ENCODE measurements at regions not wholly inside any gene's neighbourhood (a gene's known extent, or its start where the extent isn't known, plus 50 kb on each side); places are given as distances from the start of the nearest gene placed in this dataset.
A peak's percentile ranks its signal among the peaks of the same experiment; 100 is the strongest.

DNA sequence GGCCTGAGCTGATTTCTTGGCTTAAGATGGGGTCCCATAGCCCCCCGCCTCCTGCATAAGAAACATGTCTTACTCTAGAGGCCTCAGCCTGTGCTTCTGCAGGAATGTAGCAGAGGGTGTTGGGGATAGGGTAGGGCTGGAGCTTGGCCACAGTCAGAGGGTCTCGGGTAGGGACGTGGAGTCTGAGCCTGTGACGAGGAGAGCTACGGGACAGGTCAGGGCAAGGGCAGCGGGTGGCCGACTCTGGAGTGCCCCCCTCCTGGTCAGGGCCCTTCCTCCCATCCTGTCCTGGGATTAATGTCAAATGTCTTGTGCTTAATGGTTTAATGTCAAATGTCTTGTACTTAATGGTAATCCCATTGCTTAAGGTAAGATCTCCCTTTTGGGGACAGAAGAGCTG, 130.4 kb downstream of the GLI2 start:
- no peak for DNase-seq (ENCODE audit: low spot score)

- no peak for DNase-seq (ENCODE audit: low spot score)
These were observed 130.9 kb downstream of the GLI2 start for GRCh38 chr2:120866483-120867140.

- DNase-seq (ENCODE audit: low spot score) = peak; percentile 75
These were observed 131.9 kb downstream of the GLI2 start for GRCh38 chr2:120867290-120868241.

DNA sequence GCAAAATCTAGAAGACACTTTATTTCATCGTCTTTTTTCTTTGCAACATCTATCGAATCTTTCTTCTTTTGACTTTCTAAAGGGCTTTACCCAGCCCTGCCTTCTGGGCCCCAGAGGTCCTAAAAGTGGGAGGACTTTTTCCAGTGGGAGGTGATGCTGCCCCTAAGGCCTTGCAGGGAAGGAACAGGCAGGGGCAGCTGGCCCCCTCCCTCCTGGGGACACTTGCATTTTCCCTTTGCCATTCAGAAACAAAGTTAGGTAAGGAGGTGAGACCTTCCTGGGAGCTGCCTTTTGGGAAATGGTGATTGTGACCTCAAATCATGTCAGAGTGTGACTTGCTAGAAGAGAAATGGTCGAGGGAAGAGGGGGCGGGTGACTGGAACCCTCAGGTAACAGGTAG, 132.7 kb downstream of the GLI2 start:
- no peak for DNase-seq (ENCODE audit: low spot score)

GRCh38 chr2:120869036-120869729, 133.5 kb downstream of the GLI2 start:
- no peak for DNase-seq (ENCODE audit: low spot score)

- no peak for DNase-seq (ENCODE audit: low spot score)
These were observed 134.2 kb downstream of the GLI2 start for GRCh38 chr2:120869730-120870466.

DNA sequence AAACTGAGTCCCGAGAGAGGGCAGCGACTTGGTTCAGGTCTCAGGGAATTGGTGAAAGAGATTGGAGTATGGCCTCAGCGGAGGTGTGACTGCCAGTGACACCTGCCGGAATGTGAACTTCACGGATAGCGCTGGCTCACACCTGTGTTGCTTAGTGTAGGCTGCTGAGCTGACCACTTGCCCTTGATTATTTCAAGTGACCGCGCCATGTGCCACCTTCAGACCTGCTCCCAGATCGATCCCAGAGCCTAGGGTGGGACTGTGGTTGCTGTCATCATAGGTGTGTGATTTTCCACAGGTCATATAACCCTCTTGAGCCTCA, 134.8 kb downstream of the GLI2 start:
- no peak for DNase-seq (ENCODE audit: low spot score)

DNA sequence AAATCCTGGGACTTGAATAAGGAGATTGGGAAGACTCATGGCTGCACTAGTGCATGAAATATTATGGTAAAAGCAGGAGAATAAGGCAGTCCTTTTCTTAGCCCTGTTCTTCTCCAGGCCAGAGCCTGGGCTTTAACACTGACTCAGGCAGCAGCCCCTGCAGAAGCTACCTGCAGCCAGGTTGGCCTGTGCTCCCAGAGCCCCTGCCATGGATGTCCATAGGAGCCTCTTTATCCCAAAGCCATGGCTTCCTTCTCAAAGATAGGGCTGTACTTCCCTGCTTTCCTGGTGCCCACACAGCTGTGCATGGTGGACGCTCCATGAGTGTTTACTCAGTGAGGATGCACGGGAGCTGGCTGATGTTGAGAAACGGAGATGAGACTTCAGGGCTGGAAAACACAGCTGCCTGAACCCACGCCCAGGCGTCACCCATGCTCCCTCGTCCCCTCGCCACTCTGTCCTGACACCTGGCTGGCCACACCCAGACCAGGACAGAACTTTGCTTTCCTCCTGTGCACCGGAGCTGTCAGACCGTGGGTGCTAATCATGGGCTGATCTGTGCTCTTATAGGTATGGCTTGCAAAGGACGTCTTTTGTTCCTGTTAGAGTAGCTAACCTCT, 135.5 kb downstream of the GLI2 start:
- DNase-seq (ENCODE audit: low spot score) = no peak

DNA sequence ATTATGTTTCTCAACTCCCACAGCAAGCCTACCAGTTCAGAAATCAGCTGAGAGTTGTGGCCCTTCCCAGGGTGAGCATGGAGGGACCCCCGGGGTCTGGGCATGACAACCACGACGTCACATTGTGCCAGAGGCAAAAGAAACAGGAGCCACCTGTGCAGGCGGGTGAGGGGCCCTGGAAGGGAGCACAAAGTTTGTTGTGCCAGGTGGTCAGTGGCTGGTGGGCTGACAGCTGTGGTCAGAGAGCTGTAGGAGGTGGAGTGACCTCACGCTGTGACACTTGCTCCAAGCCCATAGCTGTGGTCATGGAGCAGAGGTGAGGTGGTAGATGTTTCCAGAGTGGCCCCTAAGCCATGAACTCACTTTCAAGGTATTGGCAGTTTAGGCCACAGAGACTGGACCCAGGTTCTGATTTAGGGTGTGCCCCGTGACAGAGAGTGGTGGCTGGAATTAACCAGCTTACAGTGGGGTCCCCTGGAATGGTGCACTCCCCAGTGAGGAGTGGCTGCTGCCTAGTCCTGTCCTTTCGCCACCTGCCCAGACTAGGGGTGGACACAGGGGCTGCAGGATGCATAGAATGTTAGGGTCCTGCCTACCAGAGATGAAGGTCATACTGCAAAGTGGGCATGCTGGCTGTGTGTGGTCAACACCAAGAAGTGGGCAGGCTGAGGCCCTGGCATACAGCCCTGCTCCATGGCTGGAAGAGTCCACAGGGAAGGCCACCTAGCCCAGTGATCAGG, 136.4 kb downstream of the GLI2 start:
- DNase-seq (ENCODE audit: low spot score) = no peak

DNA sequence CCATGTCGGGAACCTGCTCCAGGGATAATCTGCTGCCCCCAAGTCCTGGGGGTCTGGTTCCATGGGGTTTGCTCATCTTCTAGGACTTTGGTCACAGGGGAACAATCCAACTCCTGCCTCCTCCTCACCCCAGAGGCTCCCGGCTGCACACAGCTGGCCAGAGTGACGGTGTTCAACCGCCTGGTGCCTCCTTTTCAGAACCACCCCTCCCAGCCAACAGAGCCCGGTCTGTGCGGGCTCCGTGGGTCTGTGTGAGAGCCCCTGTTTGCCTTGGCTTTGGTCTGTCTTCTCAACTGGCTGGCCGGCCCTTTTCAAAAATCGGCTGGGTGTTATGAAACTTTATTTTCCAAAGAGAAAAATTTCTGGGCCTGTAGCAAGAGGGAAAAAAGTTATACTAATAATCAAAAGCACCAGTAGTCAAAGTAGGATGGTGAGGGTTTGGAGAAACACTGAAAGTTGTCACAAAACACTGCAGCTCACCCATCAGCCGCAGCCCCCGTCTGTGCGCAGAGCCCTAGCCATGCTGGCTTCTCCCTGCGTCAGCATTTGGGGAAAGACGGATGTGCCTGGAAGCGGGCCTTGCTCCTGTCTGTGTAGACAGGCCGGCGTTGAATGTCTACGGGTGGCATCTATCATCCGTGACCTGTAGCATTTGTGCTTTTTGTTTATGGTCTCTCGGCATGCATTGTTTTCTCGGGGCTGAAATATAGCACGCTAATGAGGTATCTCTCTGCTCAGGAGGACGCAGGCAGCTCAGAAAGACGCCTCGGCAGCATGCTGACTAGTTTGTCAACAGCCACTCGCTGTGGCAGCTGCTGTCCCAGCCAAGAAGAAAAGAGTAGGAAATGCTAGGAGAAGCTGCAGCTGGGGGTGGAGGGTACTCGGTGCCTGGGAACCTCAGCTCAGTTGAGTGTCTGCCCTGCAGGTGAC, 138.6 kb downstream of the GLI2 start:
- DNase-seq (ENCODE audit: low spot score) = no peak

- no peak for DNase-seq (ENCODE audit: low spot score)
These were observed 139.2 kb downstream of the GLI2 start for GRCh38 chr2:120874888-120875275.

DNA sequence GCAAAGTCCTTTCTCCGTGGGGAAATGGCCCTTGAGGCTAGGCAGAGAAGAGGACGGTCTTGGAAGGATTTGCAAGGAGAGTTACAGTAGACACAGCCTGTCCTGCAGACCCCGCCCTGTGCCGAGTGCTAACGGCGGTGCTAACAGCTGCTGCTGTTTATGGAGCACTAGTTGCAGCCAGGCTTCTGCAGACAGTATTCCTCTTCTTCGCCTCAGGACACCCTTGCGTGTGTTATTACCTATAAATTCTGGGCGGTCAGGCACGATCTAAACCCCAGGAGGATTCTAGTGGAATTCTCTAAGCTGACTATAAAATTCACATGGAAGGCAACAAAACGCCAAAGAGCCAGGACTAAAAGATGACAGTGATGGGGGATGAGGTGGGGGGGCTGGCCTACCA, 139.8 kb downstream of the GLI2 start:
- DNase-seq (ENCODE audit: low spot score) = no peak

DNA sequence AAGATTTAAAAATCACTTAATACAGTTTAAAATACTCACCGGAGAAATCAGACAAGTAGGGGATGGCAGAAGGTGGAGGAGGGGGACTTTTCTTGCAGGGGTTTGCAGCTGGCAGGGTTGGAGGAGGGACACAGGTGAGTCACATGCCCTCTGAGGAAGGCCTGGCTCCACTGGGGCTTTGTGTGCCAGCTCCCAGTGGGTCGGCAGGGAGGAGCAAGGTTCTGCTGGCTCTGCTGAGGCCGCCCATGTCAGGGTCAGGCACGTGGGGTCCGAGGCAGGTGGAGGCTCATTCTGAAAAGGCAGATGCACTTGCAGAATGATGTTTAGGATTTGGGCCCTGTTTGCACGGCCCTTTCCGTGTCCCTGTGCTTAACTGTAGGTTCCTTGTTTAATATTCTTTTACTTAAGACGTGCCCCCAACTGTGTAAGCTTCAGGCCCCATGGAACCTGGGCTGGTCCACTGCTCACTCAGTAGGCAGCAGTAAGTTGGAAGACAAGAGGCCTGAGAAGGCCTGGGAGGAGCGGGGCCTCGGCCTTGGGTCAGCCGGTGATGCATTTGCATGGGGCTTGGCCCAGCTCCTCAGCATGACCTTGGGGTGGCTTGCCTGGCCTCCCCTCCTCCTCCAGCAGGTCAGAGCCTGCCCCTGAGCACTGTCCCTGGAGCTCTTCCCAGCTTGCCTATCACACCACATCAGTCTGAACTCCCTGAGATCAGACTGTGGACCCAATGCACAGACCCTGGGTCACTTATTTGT, 141.0 kb downstream of the GLI2 start:
- DNase-seq (ENCODE audit: low spot score) = no peak

DNA sequence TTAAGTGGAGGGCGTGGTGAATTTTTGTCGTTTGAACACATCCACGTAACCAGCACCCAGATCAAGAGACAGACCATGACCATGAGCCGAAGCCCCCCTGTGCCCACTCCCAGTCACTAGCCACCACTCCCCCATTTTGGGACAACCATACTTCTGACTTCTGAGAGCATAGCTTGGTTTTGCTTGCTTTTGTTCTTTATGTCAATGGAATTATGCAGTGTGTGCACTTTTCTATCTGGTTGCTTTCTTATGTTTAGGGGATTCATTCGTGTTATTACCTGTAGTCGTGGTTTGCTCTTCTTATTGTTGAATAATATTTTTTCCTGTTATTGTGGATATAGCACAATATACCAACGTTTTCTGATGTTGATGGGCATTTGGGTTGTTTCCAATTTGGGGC, 141.7 kb downstream of the GLI2 start:
- no peak for DNase-seq (ENCODE audit: low spot score)

GRCh38 chr2:120878970-120879369, 143.3 kb downstream of the GLI2 start:
- no peak for DNase-seq (ENCODE audit: low spot score)

- DNase-seq (ENCODE audit: low spot score) = peak; percentile 51
These were observed 144.0 kb downstream of the GLI2 start for GRCh38 chr2:120879431-120880295.

GRCh38 chr2:120880381-120880780, 144.7 kb downstream of the GLI2 start:
- no peak for DNase-seq (ENCODE audit: low spot score)
